Fibroblast of lung (primary cell): ENCODE measurements at regions not wholly inside any gene's neighbourhood (a gene's known extent, or its start where the extent isn't known, plus 50 kb on each side); places are given as distances from the start of the nearest gene placed in this dataset.

ENCODE experiments used
- EZH2 ChIP-seq: IDR thresholded peaks from 2 replicates; pipeline ENCODE4 v1.5.1; 2012; ENCODE audit warnings: low read length, control low read depth, mild to moderate bottlenecking; ENCODE audit errors: missing control alignments
- TF ChIP-seq, protein P1 (sequence below), 2 donors: IDR thresholded peaks in 1 of 2; conservative IDR thresholded peaks in 1 of 2; 1 replicate in 1 of 2; 2 replicates in 1 of 2; pipeline ENCODE4 v1.5.1; 2011 to 2012; ENCODE audit warnings: low read length in 2 of 2, control low read depth in 1 of 2, inconsistent platforms in 1 of 2, low read depth in 1 of 2, mild to moderate bottlenecking in 1 of 2

DNA sequence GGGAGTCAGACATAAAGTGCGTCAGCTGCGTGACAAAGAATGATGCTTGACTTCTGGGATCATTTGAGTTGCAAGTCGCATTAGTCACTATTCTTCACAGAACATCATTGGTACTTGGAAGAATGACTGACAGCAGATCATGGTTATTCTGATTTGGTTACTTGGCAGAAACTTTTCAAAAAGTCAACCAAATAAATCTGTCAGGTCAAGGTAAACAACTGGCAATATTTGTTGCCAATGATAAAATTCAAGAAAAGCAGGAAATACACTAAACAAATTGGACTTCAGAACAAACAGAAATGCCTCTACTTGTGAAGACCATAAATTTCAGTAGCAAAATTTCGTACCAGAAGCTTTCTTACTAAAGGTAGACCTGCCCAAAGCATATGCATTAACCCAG, 221.6 kb downstream of the TFAP2A start:
- TF ChIP-seq, protein P1, sequence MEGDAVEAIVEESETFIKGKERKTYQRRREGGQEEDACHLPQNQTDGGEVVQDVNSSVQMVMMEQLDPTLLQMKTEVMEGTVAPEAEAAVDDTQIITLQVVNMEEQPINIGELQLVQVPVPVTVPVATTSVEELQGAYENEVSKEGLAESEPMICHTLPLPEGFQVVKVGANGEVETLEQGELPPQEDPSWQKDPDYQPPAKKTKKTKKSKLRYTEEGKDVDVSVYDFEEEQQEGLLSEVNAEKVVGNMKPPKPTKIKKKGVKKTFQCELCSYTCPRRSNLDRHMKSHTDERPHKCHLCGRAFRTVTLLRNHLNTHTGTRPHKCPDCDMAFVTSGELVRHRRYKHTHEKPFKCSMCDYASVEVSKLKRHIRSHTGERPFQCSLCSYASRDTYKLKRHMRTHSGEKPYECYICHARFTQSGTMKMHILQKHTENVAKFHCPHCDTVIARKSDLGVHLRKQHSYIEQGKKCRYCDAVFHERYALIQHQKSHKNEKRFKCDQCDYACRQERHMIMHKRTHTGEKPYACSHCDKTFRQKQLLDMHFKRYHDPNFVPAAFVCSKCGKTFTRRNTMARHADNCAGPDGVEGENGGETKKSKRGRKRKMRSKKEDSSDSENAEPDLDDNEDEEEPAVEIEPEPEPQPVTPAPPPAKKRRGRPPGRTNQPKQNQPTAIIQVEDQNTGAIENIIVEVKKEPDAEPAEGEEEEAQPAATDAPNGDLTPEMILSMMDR (conservative IDR thresholded peaks at IDR 0.05 in 1 of 2, IDR thresholded peaks at IDR 0.05 in 1 of 2; ENCODE audit: low read depth in 1 of 2, low read length in 2 of 2) = no peak
- TF ChIP-seq EZH2 = no peak
